CD4-positive, alpha-beta T cell treated with Interleukin-1 beta for 1 hour (primary cell): ENCODE measurements at regions not wholly inside any gene's neighbourhood (a gene's known extent, or its start where the extent isn't known, plus 50 kb on each side); places are given as distances from the start of the nearest gene placed in this dataset.

Experiments
- DNase-seq, 2 donors: peaks; one replicate each; pipeline ENCODE4 v3.0.0-alpha.2; 2020 to 2022

- peak in 1 of 2 donors; percentile 69 for DNase-seq
Observed at GRCh38 chr3:23748398-23749110, 57.2 kb upstream of the UBE2E1 start.

GRCh38 chr3:23749609-23750008 is 56.1 kb upstream of the UBE2E1 start:
- no peak for DNase-seq

- no peak for DNase-seq
Observed at GRCh38 chr3:23750573-23751210, 55.1 kb upstream of the UBE2E1 start.

- no peak for DNase-seq
Observed at GRCh38 chr3:23751212-23751723, 54.5 kb upstream of the UBE2E1 start.

GRCh38 chr3:23752126-23752525 is 53.6 kb upstream of the UBE2E1 start:
- DNase-seq = no peak

GRCh38 chr3:23754215-23754614 is 51.5 kb upstream of the UBE2E1 start:
- DNase-seq = no peak
